OCI-M1 (cell line): ENCODE measurements at regions not wholly inside any gene's neighbourhood (a gene's known extent, or its start where the extent isn't known, plus 50 kb on each side); places are given as distances from the start of the nearest gene placed in this dataset.

ENCODE experiments used
- DNase-seq: peaks from one replicate; lab custom pipeline; 2025; lab: John Stamatoyannopoulos, UW

DNA sequence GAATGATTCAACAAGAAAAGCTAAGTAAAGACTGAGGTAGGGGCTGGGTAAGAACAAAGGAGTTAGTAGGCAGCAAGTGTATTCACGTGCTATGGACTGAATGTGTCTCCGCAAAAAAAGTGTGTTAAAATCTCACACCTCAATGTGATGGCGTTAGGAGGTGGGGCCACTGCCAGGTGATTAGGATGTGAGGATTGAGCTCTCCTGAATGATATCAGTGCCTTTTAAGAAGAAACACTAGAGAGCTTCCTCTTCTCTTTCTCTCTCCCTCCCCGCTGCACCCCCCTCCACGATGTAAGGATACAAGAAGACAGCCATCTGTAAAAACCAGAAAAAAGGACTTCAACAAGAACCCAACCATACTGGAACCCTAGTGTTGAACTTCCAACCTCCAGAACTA is 396.1 kb upstream of the PLXNA2 start:
- DNase-seq, result no peak

DNA sequence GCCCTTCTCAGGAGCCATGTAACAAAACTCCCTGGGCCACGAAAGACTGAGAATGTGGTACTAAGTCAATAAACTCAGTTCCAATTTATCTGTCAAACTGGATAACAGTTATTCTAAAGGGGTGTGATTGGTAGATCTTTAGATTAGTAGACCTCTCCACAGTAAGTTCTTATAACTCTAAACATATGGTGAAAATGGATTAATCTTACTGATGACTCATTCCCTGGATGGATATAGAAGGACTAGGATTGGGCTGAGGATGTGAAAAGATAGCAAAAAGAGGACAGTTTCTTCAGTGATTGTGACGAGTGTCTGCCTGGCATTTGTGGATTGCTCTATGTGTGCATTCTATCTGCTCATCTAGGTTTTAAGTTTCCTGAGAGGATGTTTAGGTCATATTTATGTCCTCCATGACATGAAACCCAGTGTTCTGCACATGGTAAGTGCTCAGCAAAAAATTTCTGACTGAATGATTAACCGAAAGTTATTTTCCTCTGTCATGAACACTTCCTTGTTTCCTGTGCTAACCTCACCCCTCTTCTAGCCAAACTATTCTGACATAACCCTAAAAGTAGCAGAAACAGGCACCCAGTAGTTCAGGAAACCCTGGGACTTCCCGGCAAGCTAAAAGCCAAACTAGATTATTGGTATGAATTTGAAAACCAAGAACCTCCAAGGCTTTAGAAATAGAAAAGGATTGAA is 397.5 kb upstream of the PLXNA2 start:
- DNase-seq, result no peak

DNA sequence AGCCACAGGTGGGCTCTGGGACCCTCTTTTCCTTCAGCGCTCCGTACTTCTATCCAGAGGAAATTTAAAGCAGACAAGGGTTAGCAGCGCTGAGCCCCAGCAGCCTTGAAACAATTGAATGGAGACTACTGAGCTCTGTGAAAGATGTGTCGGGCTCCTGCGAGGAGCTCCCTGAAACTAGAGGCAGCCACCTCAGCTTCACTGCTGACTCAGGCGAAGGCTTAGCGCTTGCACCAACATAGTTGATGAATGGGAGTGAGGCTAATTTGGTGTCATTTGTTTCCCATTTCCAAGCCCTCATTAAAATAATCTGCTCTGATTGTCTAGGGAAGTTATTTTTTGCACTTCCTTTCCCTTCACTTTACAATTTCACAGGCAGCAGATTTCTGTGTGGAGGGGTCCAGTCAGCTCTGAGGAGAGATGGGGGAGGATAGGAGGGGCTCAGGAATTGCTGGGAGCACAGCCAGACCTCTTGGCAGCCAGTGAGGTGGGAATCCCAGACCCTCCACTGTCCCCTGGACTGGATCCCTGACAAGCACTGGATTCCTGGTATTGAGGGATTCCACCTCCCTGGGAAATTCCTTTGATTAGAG is 398.9 kb upstream of the PLXNA2 start:
- DNase-seq, result no peak

DNA sequence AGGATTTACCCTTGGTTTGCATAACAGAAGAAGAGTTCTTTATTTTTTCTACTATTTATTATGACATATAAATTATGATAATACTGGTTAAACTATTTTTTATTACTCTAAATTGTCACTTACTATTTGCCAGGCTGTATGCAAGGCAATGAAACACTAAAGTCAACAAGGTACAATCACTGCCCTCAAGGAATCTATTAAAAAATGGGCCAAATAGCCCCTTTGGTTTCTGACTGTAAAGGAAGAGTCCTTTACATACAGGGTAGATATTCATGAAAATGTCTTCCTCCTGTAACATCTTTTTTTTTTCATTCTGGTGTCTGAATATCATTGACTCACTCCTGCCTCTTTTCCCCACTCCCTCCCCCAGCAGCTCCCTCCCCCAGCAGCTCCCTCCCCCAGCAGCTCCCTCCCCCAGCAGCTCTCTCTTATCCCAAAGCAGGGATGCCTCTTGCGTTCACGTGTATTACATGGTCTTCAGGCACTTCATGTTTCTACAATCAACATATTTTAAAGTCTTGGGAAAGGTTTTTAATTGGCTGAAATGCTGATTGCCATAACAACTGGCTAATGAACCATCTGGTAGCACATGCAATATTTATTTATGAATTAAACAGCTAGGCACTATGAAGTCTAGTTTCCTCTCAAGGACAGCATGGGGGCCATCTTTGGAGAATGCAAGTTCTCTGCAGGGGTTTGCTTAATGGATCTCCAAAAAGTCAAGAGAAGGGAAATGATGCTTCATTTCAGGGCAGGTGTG is 400.4 kb upstream of the PLXNA2 start:
- DNase-seq, result no peak

DNA sequence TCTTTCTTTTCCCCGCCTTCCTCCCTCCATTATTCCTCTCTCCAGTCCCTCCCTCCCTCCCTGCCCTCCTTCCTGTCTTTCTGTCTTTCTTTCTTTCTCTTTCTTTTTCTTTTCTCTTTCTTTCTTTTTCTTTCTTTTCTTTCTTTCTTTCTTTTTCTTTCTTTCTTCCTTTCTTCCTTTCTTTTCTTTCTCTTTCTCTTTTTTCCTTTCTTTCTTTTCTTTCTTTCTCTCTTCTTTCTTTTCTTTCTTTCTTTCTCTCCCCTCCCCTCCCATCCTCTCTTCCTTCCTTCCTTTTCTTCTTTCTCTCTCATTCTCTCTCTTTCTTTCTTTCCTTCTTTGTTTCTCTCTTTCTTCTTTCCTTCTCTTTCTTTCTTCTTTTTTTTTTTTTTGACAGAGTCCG is 402.2 kb upstream of the PLXNA2 start:
- no peak for DNase-seq

DNA sequence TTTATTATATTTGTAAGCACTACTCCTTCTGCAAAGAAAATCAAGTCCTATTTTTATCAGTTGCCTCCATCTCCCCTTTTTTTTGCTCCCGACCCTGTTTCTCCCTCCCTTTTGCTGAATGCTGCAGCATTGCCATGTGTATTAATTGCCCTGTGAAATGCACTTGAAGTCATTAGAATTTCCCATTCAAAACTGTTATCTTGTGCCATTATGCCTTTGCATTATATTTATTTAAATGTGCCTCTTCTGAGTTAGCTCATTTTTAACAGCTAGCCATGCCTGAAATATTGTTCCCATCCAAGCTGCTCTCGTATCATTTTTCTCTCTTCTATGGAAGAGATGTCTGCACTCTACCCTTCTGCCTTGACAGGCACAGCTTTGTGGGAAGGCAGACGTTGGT is 404.0 kb upstream of the PLXNA2 start:
- no peak for DNase-seq

DNA sequence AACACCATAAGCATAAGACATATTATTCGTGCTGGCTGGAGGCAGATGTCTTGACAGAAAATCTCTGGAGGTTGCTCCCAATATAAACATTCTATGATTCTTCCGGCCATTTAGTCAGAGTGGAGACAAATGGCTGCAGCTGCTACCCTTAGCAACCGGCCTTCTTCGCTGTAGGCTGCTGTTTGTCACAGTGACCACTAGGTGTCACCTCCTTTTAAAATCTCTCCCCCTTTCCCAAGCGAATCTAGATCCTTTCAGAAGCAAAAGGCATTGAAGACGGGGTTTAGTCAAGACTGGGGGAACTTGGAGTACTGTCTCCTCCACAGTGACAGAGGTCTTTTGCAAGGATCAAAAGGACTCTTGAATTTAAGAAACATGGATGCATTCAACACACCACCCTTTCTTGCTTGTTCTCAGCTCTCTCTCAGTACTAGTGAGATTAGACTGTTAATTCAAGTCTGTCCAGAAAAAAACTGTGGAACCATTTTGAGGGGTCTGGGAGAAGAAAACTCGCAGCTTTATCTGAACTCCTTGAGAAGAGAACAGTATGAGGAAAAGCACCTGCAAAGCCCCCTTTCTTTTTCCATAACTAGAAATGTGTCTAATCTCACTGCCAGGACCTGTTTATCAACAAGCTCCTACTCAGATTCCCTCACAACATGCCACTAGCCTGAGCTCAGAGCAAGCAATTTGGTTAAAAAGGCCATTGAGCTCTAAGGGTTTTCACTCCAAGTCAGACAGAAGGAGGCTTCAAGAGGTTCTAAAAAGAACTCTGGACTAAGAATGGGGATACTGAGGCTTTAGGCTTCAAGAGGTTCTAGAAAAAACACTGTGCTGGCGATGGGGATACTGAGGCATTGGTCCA is 408.3 kb upstream of the PLXNA2 start:
- peak; percentile 66 for DNase-seq

DNA sequence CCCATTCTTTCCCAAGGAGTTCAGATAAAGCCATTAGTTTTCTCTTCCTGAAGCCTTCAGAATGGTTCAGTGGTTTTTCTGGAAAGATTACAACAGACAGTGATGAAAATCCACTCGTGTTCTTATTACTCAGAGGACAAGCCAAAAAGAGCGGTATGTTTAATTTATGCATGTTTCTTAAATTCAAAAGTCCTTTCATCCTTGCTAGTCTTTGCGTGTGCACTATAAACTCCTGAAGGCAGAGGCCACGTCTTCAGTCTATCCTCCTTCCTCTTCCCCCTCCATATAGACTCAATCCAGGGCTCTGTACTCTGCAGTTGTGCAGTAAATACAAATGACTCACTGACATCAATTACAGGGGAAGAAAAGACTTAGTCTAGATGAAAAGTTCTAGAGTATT is 409.2 kb upstream of the PLXNA2 start:
- DNase-seq, result no peak

DNA sequence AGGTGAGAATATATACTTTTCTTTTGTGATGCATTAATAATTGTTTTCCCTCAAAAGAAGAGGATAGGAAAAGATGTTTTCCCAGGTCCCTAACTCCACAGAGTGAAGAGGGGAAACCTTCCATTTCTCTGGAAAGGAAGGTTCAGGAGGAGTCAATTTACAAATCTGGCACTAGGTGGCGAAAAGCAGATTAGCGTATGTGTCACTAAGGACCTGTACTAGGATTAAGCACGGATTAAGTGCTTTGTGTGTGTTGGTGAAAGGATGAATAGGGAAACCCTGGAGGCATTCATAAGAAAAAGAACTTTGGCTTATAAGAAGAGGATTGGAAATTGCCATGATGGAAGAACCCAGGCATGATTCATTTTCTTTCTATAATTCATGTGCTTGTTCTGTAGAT is 410.1 kb upstream of the PLXNA2 start:
- DNase-seq, result peak; percentile 40

DNA sequence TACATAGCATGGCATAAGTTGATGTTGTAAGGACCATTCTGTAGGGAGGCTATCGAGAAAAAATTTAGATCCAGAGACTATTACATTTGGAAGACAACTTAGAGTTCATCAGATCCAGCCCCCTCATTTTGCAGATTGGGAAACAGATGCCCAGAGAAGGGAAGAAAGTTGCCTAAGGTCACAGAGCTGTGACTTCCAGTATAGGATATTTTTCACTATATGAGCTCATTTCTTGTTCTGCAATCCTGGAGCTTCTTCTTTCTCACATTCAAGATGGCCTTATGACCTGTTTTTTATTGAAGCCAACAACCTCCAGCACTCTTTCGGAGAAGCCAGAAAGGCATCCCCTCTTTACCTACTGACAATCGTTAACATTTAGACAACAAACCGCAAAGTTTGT is 421.8 kb upstream of the PLXNA2 start:
- no peak for DNase-seq

DNA sequence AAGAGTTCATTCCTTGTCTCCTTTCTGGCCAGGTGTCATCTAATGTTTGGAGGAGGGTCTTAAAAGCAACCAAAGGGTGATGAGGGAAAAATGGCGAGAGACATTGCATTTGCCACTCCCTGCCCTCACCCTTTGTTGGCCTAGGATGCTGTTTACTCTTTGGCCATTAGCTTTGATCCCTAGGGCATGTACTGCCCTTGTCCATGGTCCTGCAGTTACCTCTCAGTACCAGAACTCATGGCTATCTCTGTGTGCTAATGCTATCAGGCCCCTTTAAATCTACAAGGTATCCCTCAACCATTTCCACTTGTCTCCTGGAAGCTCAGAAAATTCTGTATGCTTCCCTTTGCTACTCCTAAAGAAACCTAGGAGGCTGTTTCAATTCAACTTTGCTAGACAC is 424.8 kb upstream of the PLXNA2 start:
- DNase-seq, result no peak

DNA sequence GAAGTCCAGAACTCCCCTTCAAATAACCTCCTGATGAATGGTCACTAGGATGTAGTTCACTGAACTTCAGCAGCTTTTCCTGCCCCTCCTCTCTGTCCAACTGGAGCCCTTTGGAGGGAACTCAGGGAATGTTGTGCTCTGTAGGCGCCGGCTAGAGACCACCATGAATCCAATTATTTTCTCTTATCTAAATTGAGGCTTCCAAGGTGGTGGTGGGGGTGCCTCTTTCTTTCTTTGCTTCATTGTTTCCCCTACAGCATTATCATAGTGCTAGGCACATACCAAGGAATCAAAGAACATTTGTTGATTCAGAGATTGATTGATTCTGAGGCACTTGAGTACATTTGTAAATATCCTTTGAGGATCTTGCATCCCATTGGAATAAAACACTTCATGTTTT is 426.6 kb upstream of the PLXNA2 start:
- no peak for DNase-seq

DNA sequence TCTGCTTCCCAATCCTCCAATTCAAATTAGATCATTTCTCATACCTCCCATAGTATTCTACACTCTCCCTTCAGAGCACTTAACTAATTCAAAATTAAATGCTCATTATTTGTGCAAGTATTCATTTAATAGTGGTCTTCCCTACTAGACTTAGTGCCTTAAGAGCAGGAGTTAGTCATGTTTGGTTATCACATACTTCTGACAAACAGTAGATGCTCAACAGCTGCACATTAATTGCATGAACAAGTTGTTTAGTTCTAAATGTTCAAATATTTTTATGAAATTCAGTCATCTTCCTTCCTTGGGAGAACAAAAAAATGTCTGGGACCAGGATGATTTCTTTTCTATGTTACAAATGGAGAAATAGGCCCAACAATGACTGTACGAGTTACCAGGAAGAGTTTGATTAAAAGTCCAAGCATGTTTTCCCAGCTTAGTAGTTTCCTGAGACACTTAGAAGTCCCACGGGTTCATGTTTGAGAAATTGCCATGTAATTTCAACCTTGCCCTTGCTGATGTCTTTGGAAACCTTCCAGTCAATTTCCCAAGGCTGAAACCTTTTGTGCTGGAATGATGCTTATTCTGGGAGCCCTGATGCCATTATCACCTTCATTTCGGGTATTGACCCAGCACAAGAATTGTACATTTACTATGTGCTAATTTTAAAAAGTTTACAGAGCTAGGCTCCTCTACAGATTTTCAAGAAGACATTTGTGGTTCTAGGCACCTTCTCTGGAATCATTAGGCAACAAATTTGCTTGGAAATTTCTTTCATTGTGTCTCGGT is 437.9 kb upstream of the PLXNA2 start:
- no peak for DNase-seq

DNA sequence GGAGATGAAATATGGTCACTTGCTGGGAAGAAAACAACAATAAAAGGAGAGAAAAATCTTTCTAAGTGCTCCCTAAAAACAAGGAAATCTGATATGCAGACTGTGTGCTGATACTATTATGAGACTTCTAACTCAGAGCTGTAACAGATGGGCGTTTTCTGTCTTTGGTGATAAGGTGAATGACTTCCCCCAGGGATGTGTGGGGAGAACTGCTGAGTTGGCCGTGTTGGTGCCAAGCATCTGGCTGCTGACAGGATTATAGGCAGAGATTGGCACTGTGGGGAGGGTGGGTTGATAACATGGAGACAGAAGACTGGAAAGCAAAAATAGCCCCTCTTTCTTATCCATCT is 438.5 kb upstream of the PLXNA2 start:
- DNase-seq, result no peak

DNA sequence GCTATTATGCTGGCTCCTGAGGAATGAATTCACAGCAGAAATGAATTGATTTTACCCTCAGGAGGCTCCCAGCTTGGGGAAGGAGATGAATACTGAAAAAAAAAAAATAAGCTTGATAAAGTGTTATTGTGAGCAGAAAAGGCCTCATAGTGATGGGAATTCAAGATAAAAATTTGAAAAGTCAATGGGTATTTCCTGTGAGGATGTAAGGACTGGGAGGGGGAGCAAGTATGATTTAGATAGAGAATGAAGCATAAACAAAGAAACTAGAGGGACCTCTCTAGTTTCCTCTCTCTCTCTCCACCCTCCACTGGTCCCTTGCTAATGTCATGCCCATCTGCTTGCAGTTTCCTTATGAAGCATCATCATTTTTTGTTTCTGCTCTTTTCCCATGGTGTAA is 439.0 kb upstream of the PLXNA2 start:
- DNase-seq, result no peak

DNA sequence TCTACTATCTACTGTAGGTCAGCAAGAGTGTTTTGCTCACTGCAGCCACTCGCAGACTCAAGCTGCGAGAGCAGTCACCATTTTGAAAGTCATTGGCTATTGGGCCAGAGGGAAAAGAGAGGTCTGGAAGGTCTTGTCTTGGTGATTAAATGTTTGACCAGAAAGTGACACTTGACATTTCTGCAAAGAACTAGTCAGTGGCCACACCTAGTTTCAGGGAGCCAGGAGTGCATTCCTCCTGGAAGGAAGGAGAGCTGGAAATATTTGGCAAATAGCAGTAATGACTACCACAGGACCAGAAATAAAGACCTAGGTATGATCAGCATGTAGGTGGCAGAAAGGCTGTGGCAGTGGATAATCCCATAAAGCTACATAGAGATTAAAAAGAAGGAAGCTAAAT is 440.0 kb upstream of the PLXNA2 start:
- no peak for DNase-seq

DNA sequence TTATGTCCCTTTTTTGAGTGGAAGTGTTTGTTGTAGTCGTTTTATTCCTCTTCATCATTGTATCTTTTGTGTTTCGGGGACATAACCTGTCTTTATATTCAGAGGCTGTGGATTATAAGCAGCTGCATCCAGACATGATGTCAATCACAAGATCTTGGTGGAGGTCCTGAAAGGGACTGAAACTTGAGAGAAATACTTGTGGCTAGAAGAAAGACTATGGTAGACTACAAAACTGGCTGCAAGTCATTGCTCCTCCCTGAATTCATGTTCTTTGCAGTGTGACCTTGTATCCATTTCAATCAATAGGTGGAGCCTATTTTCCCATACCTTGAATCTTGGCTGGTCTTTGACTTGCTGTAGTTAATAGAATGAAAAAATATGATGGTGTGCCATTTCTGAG is 442.4 kb upstream of the PLXNA2 start:
- no peak for DNase-seq

DNA sequence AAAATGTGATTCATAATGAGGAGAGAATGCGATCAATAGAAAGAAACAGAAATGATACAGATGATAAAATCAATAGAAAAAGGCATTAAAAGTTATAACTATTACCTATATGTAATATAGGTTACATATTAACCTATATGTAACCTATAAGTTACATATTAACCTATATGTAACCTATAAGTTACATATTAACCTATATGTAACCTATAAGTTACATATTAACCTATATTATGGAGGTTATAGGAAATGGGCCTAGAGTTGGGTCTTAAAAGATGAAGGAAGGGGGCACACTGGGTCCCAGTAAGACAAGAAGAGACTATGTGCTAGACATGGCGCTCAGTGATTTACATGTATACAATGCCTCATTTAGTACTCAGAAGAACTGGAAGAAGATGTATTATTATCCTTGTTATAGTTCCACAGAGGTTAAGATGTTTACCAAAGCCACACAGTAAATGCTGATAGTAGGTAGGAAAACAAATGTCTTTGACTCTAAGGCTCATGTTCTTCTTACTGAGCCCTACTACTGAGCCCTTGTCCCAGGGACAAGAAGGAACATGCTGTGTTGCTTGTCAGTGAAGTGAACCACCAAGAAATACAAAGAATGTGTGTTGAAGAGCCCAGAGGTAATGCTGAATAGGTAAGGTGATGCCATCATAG is 444.6 kb upstream of the PLXNA2 start:
- no peak for DNase-seq

DNA sequence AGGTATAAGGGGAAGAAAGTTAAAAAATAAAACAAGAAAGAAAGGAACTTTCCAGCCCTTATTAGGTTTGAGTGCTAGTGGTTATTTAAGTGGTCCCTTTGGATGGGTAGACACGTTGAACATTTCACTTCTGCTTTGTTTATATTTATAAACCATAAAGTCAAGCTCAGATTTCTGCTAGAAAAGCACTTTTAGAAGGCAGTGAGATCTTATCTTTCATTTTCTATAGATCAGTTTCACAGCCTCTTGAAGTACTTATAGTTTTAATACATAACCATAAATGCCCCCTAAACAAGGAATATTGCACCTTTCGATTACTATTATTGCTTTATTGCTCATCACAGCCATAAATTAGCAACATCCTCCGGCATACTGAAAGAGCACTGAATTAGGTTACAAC is 446.8 kb upstream of the PLXNA2 start:
- DNase-seq, result no peak

DNA sequence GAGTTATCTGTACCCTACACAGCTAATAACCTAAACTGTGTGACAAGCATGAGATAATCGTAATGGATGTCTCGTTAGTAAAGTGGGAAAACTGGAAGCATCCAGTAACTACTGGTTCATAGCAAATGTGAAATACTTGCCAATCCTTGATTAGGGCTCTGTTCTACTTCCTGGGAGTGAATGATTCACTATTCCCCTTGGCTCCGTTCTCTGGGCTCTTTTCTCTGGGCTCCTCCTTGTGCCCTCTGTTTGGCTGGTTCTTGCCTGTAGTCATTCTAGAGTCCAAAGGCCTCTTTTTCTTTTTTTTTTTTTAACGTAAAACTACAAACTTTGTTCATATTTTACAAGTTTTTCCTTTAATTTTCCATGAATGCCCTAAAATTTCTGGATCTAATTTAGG is 465.8 kb upstream of the PLXNA2 start:
- DNase-seq, result no peak

DNA sequence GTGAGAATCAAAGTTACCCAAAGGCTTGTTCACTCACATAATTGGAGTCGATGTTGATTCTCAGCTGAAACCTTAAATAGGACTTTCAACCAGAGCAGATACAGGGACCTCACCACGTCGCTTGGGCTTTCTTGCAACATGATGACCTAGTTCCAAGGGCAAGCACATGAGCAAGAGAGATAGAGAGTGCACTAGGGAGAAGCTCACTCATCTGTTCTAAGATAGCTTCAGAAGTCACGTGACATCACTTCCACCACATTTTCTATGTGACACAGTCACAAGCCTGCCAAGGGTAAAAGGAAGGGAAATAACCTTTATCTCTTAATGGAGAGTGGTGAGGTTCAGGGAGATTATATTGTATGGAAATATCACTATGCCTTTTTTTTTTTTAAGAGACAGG is 470.1 kb upstream of the PLXNA2 start:
- DNase-seq, result peak; percentile 71
